Type B pancreatic cell (in vitro differentiated cells): ENCODE measurements at regions not wholly inside any gene's neighbourhood (a gene's known extent, or its start where the extent isn't known, plus 50 kb on each side); places are given as distances from the start of the nearest gene placed in this dataset.

Source experiments
- DNase-seq: peaks from one replicate; pipeline ENCODE4 v3.0.0; 2021; ENCODE audit warnings: mixed read lengths; ENCODE audit not compliant: unreplicated experiment; ENCODE audit errors: extremely low spot score
- H3K27ac Mint-ChIP-seq: 2 replicates; pipeline ENCODE4 v1.8.0; 2021; ENCODE audit warnings: mild to moderate bottlenecking, mixed read lengths
- H3K27me3 Mint-ChIP-seq: 2 replicates; pipeline ENCODE4 v1.8.0; 2021; ENCODE audit warnings: mixed read lengths
- H3K36me3 Mint-ChIP-seq: 2 replicates; pipeline ENCODE4 v1.8.0; 2021; ENCODE audit warnings: mixed read lengths
- H3K4me1 Mint-ChIP-seq: one replicate; pipeline ENCODE4 v1.8.0; 2021; ENCODE audit warnings: mixed read lengths; ENCODE audit not compliant: unreplicated experiment
- H3K4me3 Mint-ChIP-seq: 2 replicates; pipeline ENCODE4 v1.8.0; 2021; ENCODE audit warnings: mild to moderate bottlenecking, mixed read lengths
- H3K9me3 Mint-ChIP-seq: 2 replicates; pipeline ENCODE4 v1.8.0; 2021; ENCODE audit warnings: mixed read lengths
- CTCF ChIP-seq: fragments of 200-600 bp; sonication (generic); conservative IDR thresholded peaks from 2 replicates; pipeline ENCODE4 v1.5.0; 2021; ENCODE audit warnings: antibody characterized with exemption, mild to moderate bottlenecking

DNA sequence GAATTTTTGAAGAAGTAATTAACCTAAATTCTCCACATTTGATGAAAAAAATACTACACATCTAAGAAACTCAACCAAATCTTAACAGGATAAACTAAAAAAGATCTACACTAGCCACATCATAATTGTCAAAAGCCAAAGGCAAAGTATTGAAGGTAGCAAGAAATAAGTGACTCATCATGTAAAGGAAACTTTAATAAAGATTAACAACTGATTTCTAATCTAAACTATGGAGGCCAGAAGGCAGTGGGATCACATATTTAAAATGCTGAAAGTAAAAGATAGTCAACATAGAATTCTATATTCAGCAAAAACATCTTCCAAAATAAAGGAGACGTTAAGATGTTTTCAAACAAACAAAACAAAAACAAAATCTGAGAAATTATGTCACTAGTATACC is 2002.9 kb downstream of the MAT2B start:
- no peak overlapping the region for H3K4me3 Mint-ChIP-seq
- no peak for DNase-seq
- H3K36me3 Mint-ChIP-seq, result peaks cover 4% of the 10 kb centered on the region

DNA sequence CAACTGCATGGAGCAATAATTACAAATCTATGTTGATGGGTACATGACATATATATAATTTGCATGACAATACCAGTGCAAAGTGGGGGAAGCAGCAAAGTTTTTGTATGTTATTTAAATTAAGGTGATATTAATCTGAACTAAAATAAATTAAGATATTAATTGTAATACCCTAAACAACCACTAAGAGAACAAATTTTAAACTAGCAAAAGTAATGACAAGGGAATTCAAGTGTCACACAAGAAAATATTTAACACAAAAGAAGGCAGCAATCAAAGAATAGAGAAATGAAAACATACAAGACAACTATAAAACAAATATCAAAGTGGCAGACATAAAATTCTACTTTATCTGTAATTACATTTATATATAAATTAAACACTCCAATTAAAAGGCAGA is 2003.4 kb downstream of the MAT2B start:
- H3K27me3 Mint-ChIP-seq, result no peaks in the 10 kb centered on the region
- H3K9me3 Mint-ChIP-seq, result peaks cover 6% of the 10 kb centered on the region
- peaks cover 4% of the 10 kb centered on the region for H3K36me3 Mint-ChIP-seq
- peak; percentile 62 for TF ChIP-seq CTCF
- no peak for DNase-seq
- H3K4me1 Mint-ChIP-seq, result no peaks in the 10 kb centered on the region
- H3K27ac Mint-ChIP-seq, result no peak overlapping the region
- H3K4me3 Mint-ChIP-seq, result no peak overlapping the region

More for the DNA sequence above, 2002.9 kb downstream of the MAT2B start:
- Mint-ChIP-seq H3K4me1 (no peaks in the 10 kb centered on the region), H3K27me3 (no peaks in the 10 kb centered on the region), H3K9me3 (peaks cover 6% of the 10 kb centered on the region), H3K27ac (no peak overlapping the region)
- TF ChIP-seq CTCF, result no peak

DNA sequence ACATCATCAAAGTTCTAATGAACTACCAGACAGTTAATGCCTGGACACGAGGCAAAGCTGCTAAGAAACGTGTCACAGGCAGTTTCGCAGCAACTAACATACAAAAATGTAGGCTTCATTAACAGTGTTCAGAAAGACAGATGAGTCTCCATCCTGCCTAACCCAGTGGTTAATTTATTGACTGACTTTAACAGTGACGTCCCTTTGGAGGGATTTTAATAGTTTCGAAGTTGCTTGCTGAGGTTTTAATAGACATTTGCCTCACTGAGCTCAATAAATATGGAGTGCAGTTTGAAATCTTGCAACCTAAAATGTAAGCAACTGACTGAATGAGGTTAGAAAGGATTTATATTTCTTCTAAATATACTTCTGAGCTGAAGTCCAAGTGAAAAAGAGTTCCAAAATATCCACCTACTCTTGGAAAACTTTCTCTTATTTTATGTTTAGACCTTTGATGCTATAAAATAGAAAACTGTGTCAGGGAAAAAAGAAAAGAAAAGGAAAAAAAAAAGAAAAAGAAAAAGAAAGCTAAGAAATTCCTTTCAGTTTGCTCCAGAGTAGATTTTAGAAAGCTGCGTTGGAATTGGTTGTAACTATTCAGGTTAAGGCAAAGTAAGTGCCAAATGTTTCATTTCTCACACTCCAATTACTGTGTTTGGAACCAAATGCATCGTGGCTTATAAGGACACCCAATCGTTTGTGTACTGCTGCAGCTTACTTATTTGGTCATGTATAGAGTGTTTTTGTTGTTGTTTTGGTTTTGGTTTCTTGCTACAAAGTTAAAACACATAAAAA is 2016.6 kb downstream of the MAT2B start:
- peaks cover 4% of the 10 kb centered on the region for H3K9me3 Mint-ChIP-seq
- H3K27me3 Mint-ChIP-seq, result no peaks in the 10 kb centered on the region
- H3K4me1 Mint-ChIP-seq, result no peaks in the 10 kb centered on the region
- H3K27ac Mint-ChIP-seq, result no peak overlapping the region
- H3K4me3 Mint-ChIP-seq, result no peak overlapping the region
- H3K36me3 Mint-ChIP-seq, result no peaks in the 10 kb centered on the region
- no peak for TF ChIP-seq CTCF
- DNase-seq, result no peak

DNA sequence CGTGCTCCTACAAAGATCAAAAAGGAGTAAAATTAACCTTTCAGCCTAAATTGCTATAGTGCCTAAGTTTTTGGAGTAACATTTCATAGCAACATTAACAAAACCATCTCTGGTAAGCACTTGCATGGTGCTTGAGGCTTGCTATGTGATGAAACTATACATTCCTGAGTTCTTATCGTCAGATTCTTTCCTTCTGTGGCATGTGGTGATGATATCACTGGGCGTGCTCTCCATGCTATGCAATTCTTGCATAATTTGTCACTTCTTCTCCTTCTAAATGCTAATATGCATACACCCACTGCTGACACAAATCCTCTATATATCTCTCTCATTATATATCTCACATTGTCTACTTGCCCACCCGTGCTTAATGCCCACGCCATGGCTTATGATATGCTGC is 2019.9 kb downstream of the MAT2B start:
- TF ChIP-seq CTCF, result no peak
- Mint-ChIP-seq H3K9me3 (peaks cover 21% of the 10 kb centered on the region), H3K27ac (peak overlapping the region; percentile 2), H3K36me3 (no peaks in the 10 kb centered on the region), H3K4me1 (no peaks in the 10 kb centered on the region), H3K4me3 (no peak overlapping the region), H3K27me3 (no peaks in the 10 kb centered on the region)
- DNase-seq, result no peak

DNA sequence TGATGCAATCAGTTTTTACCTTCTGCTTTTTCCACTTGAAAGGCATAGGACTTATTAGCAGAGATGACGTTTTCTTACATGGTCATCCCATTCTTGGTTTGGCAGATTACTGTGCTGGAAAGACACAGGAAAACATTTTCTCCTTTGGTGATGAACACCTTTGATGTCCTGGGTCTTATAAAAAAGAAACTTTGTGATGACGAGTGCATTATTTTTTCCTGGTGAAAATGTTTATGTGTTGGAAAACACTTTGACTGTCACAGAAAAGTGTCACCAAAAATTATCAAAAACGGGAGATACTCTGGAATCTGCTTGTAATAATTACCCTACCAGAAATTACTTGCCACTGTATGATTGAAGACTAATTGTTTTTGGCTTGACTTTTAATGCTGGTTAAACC is 2020.9 kb downstream of the MAT2B start:
- Mint-ChIP-seq H3K27me3 (no peaks in the 10 kb centered on the region), H3K4me1 (no peaks in the 10 kb centered on the region), H3K9me3 (peaks cover 21% of the 10 kb centered on the region), H3K27ac (peak overlapping the region; percentile 48), H3K4me3 (no peak overlapping the region), H3K36me3 (no peaks in the 10 kb centered on the region)
- TF ChIP-seq CTCF, result no peak
- no peak for DNase-seq

DNA sequence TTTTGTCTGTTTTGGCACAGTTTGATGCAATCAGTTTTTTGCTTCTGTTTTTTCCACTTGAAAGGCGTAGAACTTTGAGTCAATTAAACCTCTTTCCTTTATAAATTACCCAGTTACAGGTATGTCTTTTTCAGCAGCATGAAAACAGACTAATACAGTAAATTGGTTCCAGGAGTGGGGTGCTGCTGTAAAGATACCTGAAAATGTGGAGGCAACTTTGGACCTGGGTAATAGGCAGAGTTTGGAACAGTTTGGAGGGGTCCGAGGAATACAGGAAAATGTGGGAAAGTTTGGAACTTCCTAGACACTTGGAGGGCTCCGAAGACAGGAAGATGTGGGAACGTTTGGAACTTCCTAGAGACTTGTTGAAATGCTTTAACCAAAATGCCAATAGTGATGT is 2022.2 kb downstream of the MAT2B start:
- Mint-ChIP-seq H3K4me1 (no peaks in the 10 kb centered on the region), H3K36me3 (no peaks in the 10 kb centered on the region), H3K9me3 (peaks cover 21% of the 10 kb centered on the region), H3K27me3 (no peaks in the 10 kb centered on the region), H3K4me3 (no peak overlapping the region), H3K27ac (no peak overlapping the region)
- DNase-seq, result no peak
- no peak for TF ChIP-seq CTCF
